Fibroblast of lung (primary cell): ENCODE measurements at regions not wholly inside any gene's neighbourhood (a gene's known extent, or its start where the extent isn't known, plus 50 kb on each side); places are given as distances from the start of the nearest gene placed in this dataset.

Source experiments
- CTCF ChIP-seq, 2 donors: IDR thresholded peaks in 1 of 2; conservative IDR thresholded peaks in 1 of 2; 1 replicate in 1 of 2; 2 replicates in 1 of 2; pipeline ENCODE4 v1.5.1; 2011 to 2012; ENCODE audit warnings: low read length in 2 of 2, control low read depth in 1 of 2, inconsistent platforms in 1 of 2, low read depth in 1 of 2, mild to moderate bottlenecking in 1 of 2
- EZH2 ChIP-seq: IDR thresholded peaks from 2 replicates; pipeline ENCODE4 v1.5.1; 2012; ENCODE audit warnings: low read length, control low read depth, mild to moderate bottlenecking; ENCODE audit errors: missing control alignments

DNA sequence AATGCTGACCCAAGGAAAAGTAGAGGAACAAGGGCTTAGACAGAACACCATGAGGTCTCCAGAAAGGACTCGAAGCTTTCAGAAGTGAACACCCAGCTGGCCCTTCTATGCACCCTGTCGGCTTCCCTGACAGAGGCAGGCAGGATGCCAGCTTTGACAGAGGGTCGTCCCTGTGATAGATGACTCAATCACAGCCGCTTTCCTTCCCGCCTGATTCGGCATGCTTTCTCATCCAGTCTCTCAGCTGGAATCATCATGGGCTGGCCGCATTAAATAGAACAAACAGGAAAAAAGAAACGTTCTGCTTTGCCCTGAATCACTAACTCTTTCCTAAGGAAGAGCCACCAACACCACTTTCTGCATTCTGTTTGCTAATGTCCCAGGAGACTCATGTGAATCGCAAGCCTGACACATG is 140.3 kb upstream of the RAB12 start:
- TF ChIP-seq EZH2 (no peak), CTCF (conservative IDR thresholded peaks at IDR 0.05 in 1 of 2, IDR thresholded peaks at IDR 0.05 in 1 of 2; ENCODE audit: low read depth in 1 of 2, low read length in 2 of 2) (no peak)
